ENCODE measurements at regions not wholly inside any gene's neighbourhood (a gene's known extent, or its start where the extent isn't known, plus 50 kb on each side); places are given as distances from the start of the nearest gene placed in this dataset.

- H3K36me3 ChIP-seq (replicated peaks in 1 of 2; ENCODE audit: control insufficient read depth in 1 of 2, insufficient read depth in 2 of 2, low read length in 2 of 2) = no peaks in the 10 kb centered on the region
- H2AFZ ChIP-seq (ENCODE audit: low read length) = no peak overlapping the region
- intact Hi-C loops (cut with micrococcal nuclease; ENCODE audit: unreplicated experiment) = no loop called here
- TF ChIP-seq ZNF280D (CRISPR knock-in tag; IDR thresholded peaks at IDR 0.05) (no peak), ZNF720 (CRISPR knock-in tag; IDR thresholded peaks at IDR 0.05) (no peak), ZNF274 (CRISPR knock-in tag; IDR thresholded peaks at IDR 0.05) (no peak), DMAP1 (CRISPR knock-in tag; IDR thresholded peaks at IDR 0.05) (no peak), RNF2 (conservative IDR thresholded peaks at IDR 0.05; ENCODE audit: low read depth) (no peak), RBAK (CRISPR knock-in tag; IDR thresholded peaks at IDR 0.05) (no peak), KDM3A (CRISPR knock-in tag; IDR thresholded peaks at IDR 0.05; ENCODE audit: low read depth) (no peak), ERF (CRISPR knock-in tag; IDR thresholded peaks at IDR 0.05) (no peak), FOXP1 (IDR thresholded peaks at IDR 0.05) (no peak), FOXP1 (CRISPR knock-in tag; IDR thresholded peaks at IDR 0.05) (no peak), PAF1 (CRISPR knock-in tag; IDR thresholded peaks at IDR 0.05) (no peak)
- CTCF ChIA-PET (ENCODE audit: low intra/inter-chr PET ratio, low total read pairs) = no interaction called here
- H3K4me2 ChIP-seq (ENCODE audit: low read depth, low read length) = no peak overlapping the region
- no peaks in the 10 kb centered on the region for H3K27me3 ChIP-seq (ENCODE audit: control insufficient read depth in 1 of 2, insufficient read depth in 2 of 2, low read length in 2 of 2)
- WGBS (ENCODE audit: low lambda C conversion rate) = 40% methylated on average over 3 of the region's 3 CpGs
- H3K4me1 ChIP-seq (ENCODE audit: insufficient read depth, low read length) = no peaks in the 10 kb centered on the region
- no peak overlapping the region for H3K4me3 ChIP-seq (replicated peaks in 1 of 3; ENCODE audit: insufficient read depth in 1 of 3, low read depth in 2 of 3, low read length in 3 of 3)
- no peak overlapping the region for H3K27ac ChIP-seq (ENCODE audit: extremely low read length, insufficient read depth, low read length)
- no peaks in the 10 kb centered on the region for H3K9me3 ChIP-seq (ENCODE audit: low read length)
- POLR2A ChIA-PET = no interaction called here
- FAIRE-seq (no peak), ATAC-seq (no peak), DNase-seq (ENCODE audit: low spot score) (no peak)
- in situ Hi-C loops (cut with HindIII; ENCODE audit: extremely low pct_ligation_motif_present, low pct_unique_long_range_greater_than_20kb) = no loop called here
- no peak overlapping the region for H3K9ac ChIP-seq (ENCODE audit: insufficient read depth, low read depth, low read length)
- no peaks in the 10 kb centered on the region for H4K20me1 ChIP-seq (ENCODE audit: insufficient read depth, low read length)
- BruUV-seq (replicated peaks) = no TSS peak
- no peaks in the 10 kb centered on the region for H3K79me2 ChIP-seq (ENCODE audit: insufficient read depth, low read length)
Measured at GRCh38 chr5:124514956-124515355, 231.5 kb downstream of the ZNF608 start.
